Astrocyte (in vitro differentiated cells and primary cell): ENCODE measurements at regions not wholly inside any gene's neighbourhood (a gene's known extent, or its start where the extent isn't known, plus 50 kb on each side); places are given as distances from the start of the nearest gene placed in this dataset.

Source experiments
- CTCF ChIP-seq: IDR thresholded peaks from 2 replicates; pipeline ENCODE4 v1.5.1; 2011; ENCODE audit warnings: low read depth, mild to moderate bottlenecking, inconsistent platforms, low read length, moderate library complexity; ENCODE audit not compliant: insufficient read depth
- EZH2 ChIP-seq: IDR thresholded peaks from 2 replicates; pipeline ENCODE4 v1.6.1; 2012; ENCODE audit warnings: mild to moderate bottlenecking, low read length, inconsistent platforms; ENCODE audit not compliant: insufficient read depth

GRCh38 chr14:103189481-103190470 lies 66.5 kb downstream of the TNFAIP2 start:
- no peak for TF ChIP-seq CTCF
- TF ChIP-seq EZH2: peak; percentile 7
